Endodermal cell (in vitro differentiated cells): ENCODE measurements at regions not wholly inside any gene's neighbourhood (a gene's known extent, or its start where the extent isn't known, plus 50 kb on each side); places are given as distances from the start of the nearest gene placed in this dataset.

Experiments
- DNase-seq: peaks from one replicate; pipeline ENCODE4 v3.0.0-alpha.2; 2017
- H3K27ac ChIP-seq: 2 replicates; pipeline ENCODE4 v1.5.1; 2013; ENCODE audit warnings: mild to moderate bottlenecking, low read depth, low read length, moderate library complexity
- H3K27me3 ChIP-seq: 2 replicates; pipeline ENCODE4 v1.6.1; 2013; ENCODE audit warnings: mild to moderate bottlenecking, low read length, moderate library complexity; ENCODE audit not compliant: insufficient read depth, control insufficient read depth, poor library complexity, severe bottlenecking
- H3K36me3 ChIP-seq: 2 replicates; pipeline ENCODE4 v1.7.0; 2013; ENCODE audit warnings: mild to moderate bottlenecking, low read length, moderate library complexity; ENCODE audit not compliant: control insufficient read depth, insufficient read depth
- H3K4me1 ChIP-seq: one replicate; pipeline ENCODE4 v1.7.0; 2013; ENCODE audit warnings: low read length; ENCODE audit not compliant: control insufficient read depth, insufficient read depth
- H3K4me3 ChIP-seq: 2 replicates; pipeline ENCODE4 v1.5.1; 2013; ENCODE audit warnings: mild to moderate bottlenecking, low read length, moderate library complexity
- H3K9ac ChIP-seq: 2 replicates; pipeline ENCODE4 v1.6.1; 2013; ENCODE audit warnings: mild to moderate bottlenecking, low read length, moderate library complexity; ENCODE audit not compliant: poor library complexity, severe bottlenecking; ENCODE audit errors: extremely low read depth
- H3K9me3 ChIP-seq: 2 replicates; pipeline ENCODE4 v1.6.1; 2013; ENCODE audit warnings: mild to moderate bottlenecking, low read length, moderate library complexity; ENCODE audit not compliant: control insufficient read depth
- H3K27ac Mint-ChIP-seq: 2 replicates; pipeline ENCODE4 v1.8.0; 2020; ENCODE audit warnings: mixed read lengths
- H3K27me3 Mint-ChIP-seq: 2 replicates; pipeline ENCODE4 v1.8.0; 2021; ENCODE audit warnings: mild to moderate bottlenecking, mixed read lengths; ENCODE audit not compliant: insufficient read depth
- H3K36me3 Mint-ChIP-seq: 2 replicates; pipeline ENCODE4 v1.8.0; 2020; ENCODE audit warnings: low read depth, mixed read lengths
- H3K4me1 Mint-ChIP-seq: 2 replicates; pipeline ENCODE4 v1.8.0; 2020; ENCODE audit warnings: mixed read lengths
- H3K4me3 Mint-ChIP-seq: 2 replicates; pipeline ENCODE4 v1.8.0; 2020; ENCODE audit warnings: mild to moderate bottlenecking, moderate library complexity, mixed read lengths
- H3K9me3 Mint-ChIP-seq: 2 replicates; pipeline ENCODE4 v1.8.0; 2020; ENCODE audit warnings: mild to moderate bottlenecking, mixed read lengths
- CTCF ChIP-seq: fragments of 200-600 bp; sonication (generic); conservative IDR thresholded peaks from 2 replicates; pipeline ENCODE4 v1.5.0; 2021; ENCODE audit warnings: antibody characterized with exemption, mild to moderate bottlenecking
- WGBS, 2 experiments: methylation state at CpG; one replicate each; pipeline versions ENCODE4 v1.1.5 to v1.1.7; 2013; ENCODE audit warnings: missing lambda C conversion rate in 2 of 2, mixed read lengths in 1 of 2; ENCODE audit not compliant: insufficient coverage in 1 of 2, insufficient read length in 1 of 2; 5-methylcytosine and 5-hydroxymethylcytosine counted together

- no peaks in the 10 kb centered on the region for H3K4me1 ChIP-seq
- DNase-seq = no peak
- no peak for TF ChIP-seq CTCF
- Mint-ChIP-seq H3K27ac (no peak overlapping the region), H3K4me3 (no peak overlapping the region), H3K4me1 (peaks cover 13% of the 10 kb centered on the region), H3K27me3 (peaks cover 87% of the 10 kb centered on the region), H3K9me3 (no peaks in the 10 kb centered on the region), H3K36me3 (no peaks in the 10 kb centered on the region)
- H3K4me3 ChIP-seq = no peak overlapping the region
- no peak overlapping the region for H3K9ac ChIP-seq
- WGBS, 2 experiments = 84 to 89% methylated on average over 2 to 3 of the region's 3 CpGs
- no peaks in the 10 kb centered on the region for H3K9me3 ChIP-seq
- no peaks in the 10 kb centered on the region for H3K36me3 ChIP-seq
- H3K27ac ChIP-seq = no peak overlapping the region
- peaks cover 48% of the 10 kb centered on the region for H3K27me3 ChIP-seq
Observed at GRCh38 chr22:22034469-22035132, 52.0 kb upstream of the TOP3B start.

- Mint-ChIP-seq H3K4me1 (peaks cover 13% of the 10 kb centered on the region), H3K36me3 (no peaks in the 10 kb centered on the region), H3K27ac (no peak overlapping the region), H3K4me3 (no peak overlapping the region), H3K27me3 (peaks cover 83% of the 10 kb centered on the region), H3K9me3 (no peaks in the 10 kb centered on the region)
- H3K9ac ChIP-seq = no peak overlapping the region
- no peak overlapping the region for H3K27ac ChIP-seq
- no peak overlapping the region for H3K4me3 ChIP-seq
- DNase-seq = no peak
- H3K36me3 ChIP-seq = no peaks in the 10 kb centered on the region
- TF ChIP-seq CTCF = no peak
- no peaks in the 10 kb centered on the region for H3K4me1 ChIP-seq
- 94 to 96% methylated on average over 4 to 5 of the region's 5 CpGs for WGBS, 2 experiments
- H3K9me3 ChIP-seq = no peaks in the 10 kb centered on the region
- peaks cover 43% of the 10 kb centered on the region for H3K27me3 ChIP-seq
Observed at GRCh38 chr22:22033803-22034468, 51.3 kb upstream of the TOP3B start.

GRCh38 chr22:22032906-22033802 lies 50.6 kb upstream of the TOP3B start:
- no peaks in the 10 kb centered on the region for H3K9me3 ChIP-seq
- peaks cover 11% of the 10 kb centered on the region for H3K4me1 Mint-ChIP-seq
- H3K27ac Mint-ChIP-seq = no peak overlapping the region
- no peak for TF ChIP-seq CTCF
- H3K9ac ChIP-seq = no peak overlapping the region
- H3K36me3 ChIP-seq = no peaks in the 10 kb centered on the region
- peaks cover 37% of the 10 kb centered on the region for H3K27me3 ChIP-seq
- H3K36me3 Mint-ChIP-seq = no peaks in the 10 kb centered on the region
- no peak overlapping the region for H3K27ac ChIP-seq
- no peaks in the 10 kb centered on the region for H3K9me3 Mint-ChIP-seq
- H3K27me3 Mint-ChIP-seq = peaks cover 76% of the 10 kb centered on the region
- no peaks in the 10 kb centered on the region for H3K4me1 ChIP-seq
- H3K4me3 Mint-ChIP-seq = no peak overlapping the region
- no peak for DNase-seq
- no peak overlapping the region for H3K4me3 ChIP-seq
- WGBS, 2 experiments = 92 to 96% methylated on average over 6 of the region's 7 CpGs
